ENCODE measurements at regions not wholly inside any gene's neighbourhood (a gene's known extent, or its start where the extent isn't known, plus 50 kb on each side); places are given as distances from the start of the nearest gene placed in this dataset.

- no peak for DNase-seq (ENCODE audit: low read depth)
Observed at GRCh38 chr2:60320724-60321123, 232.7 kb downstream of the BCL11A start.

GRCh38 chr2:60319031-60319547, 234.4 kb downstream of the BCL11A start:
- DNase-seq (ENCODE audit: low read depth): no peak

GRCh38 chr2:60318544-60318943, 234.9 kb downstream of the BCL11A start:
- DNase-seq (ENCODE audit: low read depth): no peak

- no peak for DNase-seq (ENCODE audit: low read depth)
Observed at GRCh38 chr2:60317844-60318243, 235.6 kb downstream of the BCL11A start.

- DNase-seq (ENCODE audit: low read depth): no peak
Observed at GRCh38 chr2:60317034-60317386, 236.4 kb downstream of the BCL11A start.

- no peak for DNase-seq (ENCODE audit: low read depth)
Observed at GRCh38 chr2:60316381-60317033, 236.9 kb downstream of the BCL11A start.

GRCh38 chr2:60313470-60314172, 239.8 kb downstream of the BCL11A start:
- no peak for DNase-seq (ENCODE audit: low read depth)

GRCh38 chr2:60312618-60313017, 240.8 kb downstream of the BCL11A start:
- DNase-seq (ENCODE audit: low read depth): no peak

GRCh38 chr2:60311524-60311923, 241.9 kb downstream of the BCL11A start:
- DNase-seq (ENCODE audit: low read depth): no peak

- DNase-seq (ENCODE audit: low read depth): no peak
Observed at GRCh38 chr2:60309941-60310660, 243.4 kb downstream of the BCL11A start.

GRCh38 chr2:60309336-60309735, 244.1 kb downstream of the BCL11A start:
- no peak for DNase-seq (ENCODE audit: low read depth)

- no peak for DNase-seq (ENCODE audit: low read depth)
Observed at GRCh38 chr2:60306267-60306861, 247.1 kb downstream of the BCL11A start.

- DNase-seq (ENCODE audit: low read depth): no peak
Observed at GRCh38 chr2:60303680-60304079, 249.8 kb downstream of the BCL11A start.

- DNase-seq (ENCODE audit: low read depth): no peak
Observed at GRCh38 chr2:60302377-60303126, 250.9 kb downstream of the BCL11A start.

- DNase-seq (ENCODE audit: low read depth): no peak
Observed at GRCh38 chr2:60301726-60302125, 251.7 kb downstream of the BCL11A start.

GRCh38 chr2:60299179-60299578, 254.3 kb downstream of the BCL11A start:
- DNase-seq (ENCODE audit: low read depth): no peak

GRCh38 chr2:60298006-60298696, 255.3 kb downstream of the BCL11A start:
- DNase-seq (ENCODE audit: low read depth): no peak

GRCh38 chr2:60297296-60298005, 256.0 kb downstream of the BCL11A start:
- no peak for DNase-seq (ENCODE audit: low read depth)

- DNase-seq (ENCODE audit: low read depth): no peak
Observed at GRCh38 chr2:60296219-60296955, 257.1 kb downstream of the BCL11A start.

GRCh38 chr2:60295636-60295962, 257.9 kb downstream of the BCL11A start:
- no peak for DNase-seq (ENCODE audit: low read depth)

Data from activated T-cell treated with anti-CD3 and anti-CD28 coated beads for 24 hours (primary cell).